GM13977 (cell line): ENCODE measurements at regions not wholly inside any gene's neighbourhood (a gene's known extent, or its start where the extent isn't known, plus 50 kb on each side); places are given as distances from the start of the nearest gene placed in this dataset.
"Not testable (repeated sequence)": the region's sequence is repeated elsewhere in the genome, so short reads cannot be mapped to it uniquely, and the experiment has no call there.

Experiments
- DNase-seq: peaks from one replicate; pipeline ENCODE4 v3.0.0; 2012; ENCODE audit warnings: low spot score
- in situ Hi-C: fragments of 300-500 bp; cut with MboI; formaldehyde crosslinking; loops from one replicate; pipeline ENCODE4 v1.12.0; 2022; ENCODE audit warnings: low sequenced_read_pairs, low pct_unique_long_range_greater_than_20kb, mixed read lengths, inconsistent platforms; ENCODE audit not compliant: unreplicated experiment
- TF ChIP-seq, protein P1 (sequence below): IDR thresholded peaks from 2 replicates; pipeline ENCODE4 v1.5.1; 2012; ENCODE audit warnings: mild to moderate bottlenecking, control low read depth; ENCODE audit not compliant: insufficient read depth; ENCODE audit errors: extremely low read depth, missing control alignments

DNA sequence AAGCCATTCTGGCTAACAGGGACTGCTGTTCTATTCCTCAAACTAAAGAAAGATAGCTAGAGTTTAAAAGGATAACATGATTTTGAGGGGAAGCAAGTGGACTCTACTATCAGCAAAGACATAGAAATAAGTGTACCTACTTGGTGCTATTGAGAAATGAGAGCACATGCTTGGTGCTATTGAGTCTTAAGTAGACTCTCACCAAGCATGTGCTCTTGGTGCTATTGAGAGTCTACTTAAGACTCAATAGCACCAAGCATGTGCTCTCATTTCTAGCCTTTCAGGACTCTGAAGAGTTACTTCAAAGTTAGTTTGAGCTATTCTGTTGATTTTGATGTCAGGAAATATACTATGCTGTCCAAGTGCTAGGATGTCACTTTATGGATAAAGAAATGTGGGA, 733.0 kb upstream of the ZWINT start:
- in situ Hi-C loops = no loop called here
- TF ChIP-seq, protein P1, sequence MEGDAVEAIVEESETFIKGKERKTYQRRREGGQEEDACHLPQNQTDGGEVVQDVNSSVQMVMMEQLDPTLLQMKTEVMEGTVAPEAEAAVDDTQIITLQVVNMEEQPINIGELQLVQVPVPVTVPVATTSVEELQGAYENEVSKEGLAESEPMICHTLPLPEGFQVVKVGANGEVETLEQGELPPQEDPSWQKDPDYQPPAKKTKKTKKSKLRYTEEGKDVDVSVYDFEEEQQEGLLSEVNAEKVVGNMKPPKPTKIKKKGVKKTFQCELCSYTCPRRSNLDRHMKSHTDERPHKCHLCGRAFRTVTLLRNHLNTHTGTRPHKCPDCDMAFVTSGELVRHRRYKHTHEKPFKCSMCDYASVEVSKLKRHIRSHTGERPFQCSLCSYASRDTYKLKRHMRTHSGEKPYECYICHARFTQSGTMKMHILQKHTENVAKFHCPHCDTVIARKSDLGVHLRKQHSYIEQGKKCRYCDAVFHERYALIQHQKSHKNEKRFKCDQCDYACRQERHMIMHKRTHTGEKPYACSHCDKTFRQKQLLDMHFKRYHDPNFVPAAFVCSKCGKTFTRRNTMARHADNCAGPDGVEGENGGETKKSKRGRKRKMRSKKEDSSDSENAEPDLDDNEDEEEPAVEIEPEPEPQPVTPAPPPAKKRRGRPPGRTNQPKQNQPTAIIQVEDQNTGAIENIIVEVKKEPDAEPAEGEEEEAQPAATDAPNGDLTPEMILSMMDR = no peak
- no peak for DNase-seq

DNA sequence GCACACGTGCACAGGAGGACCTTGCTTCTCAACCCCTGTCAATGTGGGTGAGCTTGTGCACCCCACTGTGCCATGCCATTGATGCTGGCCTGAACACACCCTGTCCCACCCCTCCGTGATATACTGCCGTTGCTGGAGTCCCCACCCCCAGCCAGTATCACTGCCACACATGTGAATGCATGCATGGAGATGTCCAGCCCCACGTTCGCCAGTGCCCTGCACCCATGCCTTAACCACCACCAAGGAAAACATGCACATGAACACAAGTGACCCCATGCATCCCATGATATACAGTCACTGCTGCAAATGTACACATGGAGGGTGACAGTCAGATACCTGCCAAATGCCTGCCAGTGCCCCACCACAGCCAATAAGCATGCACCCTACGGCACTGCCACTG, 692.5 kb upstream of the ZWINT start:
- in situ Hi-C loops = no loop called here
- TF ChIP-seq, protein P1 = no peak
- no peak for DNase-seq

DNA sequence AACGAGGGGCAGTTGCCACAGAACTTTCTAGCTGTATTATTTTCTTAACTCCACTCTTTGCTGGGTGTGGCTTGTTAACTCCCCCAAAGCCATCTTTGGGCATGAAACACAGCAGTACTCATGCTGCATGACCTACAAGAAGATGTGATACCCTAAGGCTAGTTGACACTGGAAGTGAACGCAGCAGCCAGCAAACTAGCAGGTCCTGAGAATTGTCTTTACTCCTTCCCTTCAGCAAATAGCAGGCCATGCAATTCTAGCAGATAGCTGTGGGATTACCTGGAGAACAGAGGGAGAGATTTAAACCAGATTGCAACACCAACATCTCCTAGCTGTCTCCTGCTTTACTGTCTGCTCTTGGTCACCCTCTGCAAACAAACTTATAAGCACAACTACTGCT, 688.0 kb upstream of the ZWINT start:
- DNase-seq = no peak
- TF ChIP-seq, protein P1 = no peak
- in situ Hi-C loops = no loop called here

GRCh38 chr10:57038531-57038930, 677.5 kb upstream of the ZWINT start:
- in situ Hi-C loops = no loop called here
- DNase-seq = no peak
- TF ChIP-seq, protein P1 = no peak

- in situ Hi-C loops = no loop called here
- TF ChIP-seq, protein P1 = no peak
- no peak for DNase-seq
These were observed 674.3 kb upstream of the ZWINT start for GRCh38 chr10:57035310-57035709.

DNA sequence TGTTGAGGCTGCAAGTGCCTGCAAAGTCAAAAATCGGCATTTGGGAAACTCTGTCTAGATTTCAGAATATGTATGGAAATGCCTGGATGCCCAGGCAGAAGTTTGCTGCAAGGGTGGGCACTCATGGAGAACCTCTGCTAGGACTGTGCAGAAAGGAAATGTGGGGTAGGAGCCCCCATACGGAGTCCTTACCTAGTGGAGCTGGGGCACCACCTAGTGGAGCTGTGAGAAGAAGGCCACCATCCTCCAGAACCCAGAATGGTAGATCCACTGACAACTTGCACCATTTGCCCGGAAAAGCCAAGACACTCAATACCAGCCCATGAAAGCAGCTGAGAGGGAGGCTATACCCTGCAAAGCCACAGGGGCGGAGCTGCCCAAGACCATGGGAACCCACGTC, 671.2 kb upstream of the ZWINT start:
- DNase-seq, in situ Hi-C loops: not testable (repeated sequence)

GRCh38 chr10:57031346-57031745, 670.3 kb upstream of the ZWINT start:
- in situ Hi-C loops = no loop called here
- DNase-seq = no peak
- TF ChIP-seq, protein P1 = no peak
